Activated CD4-positive, alpha-beta T cell treated with anti-CD3 and anti-CD28 coated beads for 24 hours (primary cell): ENCODE measurements at regions not wholly inside any gene's neighbourhood (a gene's known extent, or its start where the extent isn't known, plus 50 kb on each side); places are given as distances from the start of the nearest gene placed in this dataset.
"Not testable (repeated sequence)": the region's sequence is repeated elsewhere in the genome, so short reads cannot be mapped to it uniquely, and the experiment has no call there.

Source experiments
- DNase-seq, 2 donors: peaks; one replicate each; pipeline ENCODE4 v3.0.0-alpha.2; 2020; ENCODE audit warnings: low read depth in 2 of 2

GRCh38 chr10:131019696-131020095, 291.8 kb downstream of the TCERG1L start:
- no peak for DNase-seq

GRCh38 chr10:131020775-131021174, 290.7 kb downstream of the TCERG1L start:
- no peak for DNase-seq

- no peak for DNase-seq
These were observed 290.1 kb downstream of the TCERG1L start for GRCh38 chr10:131021246-131021895.

- DNase-seq: no peak
These were observed 289.6 kb downstream of the TCERG1L start for GRCh38 chr10:131021969-131022368.

GRCh38 chr10:131022369-131022768, 289.2 kb downstream of the TCERG1L start:
- no peak for DNase-seq

- DNase-seq: no peak
These were observed 288.5 kb downstream of the TCERG1L start for GRCh38 chr10:131022981-131023380.

GRCh38 chr10:131024259-131025131, 287.0 kb downstream of the TCERG1L start:
- no peak for DNase-seq

GRCh38 chr10:131025333-131025732, 286.2 kb downstream of the TCERG1L start:
- DNase-seq: no peak

GRCh38 chr10:131027256-131027655, 284.3 kb downstream of the TCERG1L start:
- DNase-seq: no peak

- no peak for DNase-seq
These were observed 280.2 kb downstream of the TCERG1L start for GRCh38 chr10:131031346-131031745.

- DNase-seq: no peak
These were observed 279.0 kb downstream of the TCERG1L start for GRCh38 chr10:131032329-131033165.

- DNase-seq: no peak
These were observed 278.1 kb downstream of the TCERG1L start for GRCh38 chr10:131033166-131034085.

GRCh38 chr10:131034451-131034850, 277.1 kb downstream of the TCERG1L start:
- no peak for DNase-seq

GRCh38 chr10:131035779-131036178, 275.7 kb downstream of the TCERG1L start:
- DNase-seq: no peak

- DNase-seq: no peak
These were observed 273.5 kb downstream of the TCERG1L start for GRCh38 chr10:131038056-131038455.

GRCh38 chr10:131041031-131041430, 270.5 kb downstream of the TCERG1L start:
- no peak for DNase-seq

- no peak for DNase-seq
These were observed 270.1 kb downstream of the TCERG1L start for GRCh38 chr10:131041441-131041840.

- DNase-seq: not testable (repeated sequence)
These were observed 269.5 kb downstream of the TCERG1L start for GRCh38 chr10:131042015-131042414.
